ENCODE measurements at regions not wholly inside any gene's neighbourhood (a gene's known extent, or its start where the extent isn't known, plus 50 kb on each side); places are given as distances from the start of the nearest gene placed in this dataset.

- no peak for TF ChIP-seq CTCF (IDR thresholded peaks at IDR 0.05)
- TF ChIP-seq POLR2A (IDR thresholded peaks at IDR 0.05) = no peak
Measured at GRCh38 chr10:109457302-109457638, 466.0 kb downstream of the XPNPEP1 start.

Data from heart left ventricle (tissue), 13 donors.